HuH-7.5 (cell line): ENCODE measurements at regions not wholly inside any gene's neighbourhood (a gene's known extent, or its start where the extent isn't known, plus 50 kb on each side); places are given as distances from the start of the nearest gene placed in this dataset.
"Not testable (repeated sequence)": the region's sequence is repeated elsewhere in the genome, so short reads cannot be mapped to it uniquely, and the experiment has no call there.

Experiments used
- DNase-seq: peaks from one replicate; pipeline ENCODE4 v3.0.0; 2011; ENCODE audit warnings: low spot score

GRCh38 chr7:55303220-55303619, 61.9 kb upstream of the LANCL2 start:
- DNase-seq: no peak

GRCh38 chr7:55304018-55304762, 60.9 kb upstream of the LANCL2 start:
- DNase-seq: no peak

- no peak for DNase-seq
Measured at GRCh38 chr7:55305135-55305534, 60.0 kb upstream of the LANCL2 start.

GRCh38 chr7:55306331-55306730, 58.8 kb upstream of the LANCL2 start:
- DNase-seq: no peak

GRCh38 chr7:55307123-55307916, 57.8 kb upstream of the LANCL2 start:
- no peak for DNase-seq

GRCh38 chr7:55308186-55308929, 56.8 kb upstream of the LANCL2 start:
- DNase-seq: no peak

- no peak for DNase-seq
Measured at GRCh38 chr7:55309040-55309991, 55.8 kb upstream of the LANCL2 start.

GRCh38 chr7:55310287-55311025, 54.7 kb upstream of the LANCL2 start:
- no peak for DNase-seq

GRCh38 chr7:55311892-55312291, 53.2 kb upstream of the LANCL2 start:
- DNase-seq: not testable (repeated sequence)

GRCh38 chr7:55313671-55314070, 51.5 kb upstream of the LANCL2 start:
- not testable (repeated sequence) for DNase-seq

GRCh38 chr7:55314967-55315366, 50.2 kb upstream of the LANCL2 start:
- no peak for DNase-seq
